Sigmoid colon (tissue), 6 donors: ENCODE measurements at regions not wholly inside any gene's neighbourhood (a gene's known extent, or its start where the extent isn't known, plus 50 kb on each side); places are given as distances from the start of the nearest gene placed in this dataset.

Source experiments
- DNase-seq: peaks from one replicate; pipeline ENCODE4 v3.0.0-alpha.2; 2019
- H3K27ac ChIP-seq, 4 donors: fragments of 200-600 bp; sonication (generic); one replicate each; pipeline ENCODE4 v1.5.1; 2016 to 2019; ENCODE audit warnings: mild to moderate bottlenecking in 1 of 4
- H3K27me3 ChIP-seq, 3 donors: fragments of 200-600 bp; sonication (generic); one replicate each; pipeline ENCODE4 v1.5.1; 2019; ENCODE audit warnings: mild to moderate bottlenecking in 1 of 3
- H3K36me3 ChIP-seq, 4 donors: fragments of 200-600 bp; sonication (generic); one replicate each; pipeline ENCODE4 v1.5.1; 2016 to 2019
- H3K4me1 ChIP-seq, 4 donors: fragments of 200-600 bp; sonication (generic); one replicate each; pipeline ENCODE4 v1.5.1; 2017 to 2019
- H3K4me3 ChIP-seq, 4 donors: fragments of 200-600 bp; sonication (generic); one replicate each; pipeline ENCODE4 v1.5.1; 2017 to 2019; ENCODE audit warnings: mild to moderate bottlenecking in 2 of 4, moderate library complexity in 1 of 4
- H3K9me3 ChIP-seq, 4 donors: fragments of 200-600 bp in 3 of 4; sonication (generic) in 3 of 4; one replicate each; pipeline versions ENCODE4 v1.5.1 to v1.6.1; 2013 to 2019
- EP300 ChIP-seq, 4 donors: sonication (generic); formaldehyde crosslinking; IDR thresholded peaks; one replicate each; pipeline ENCODE4 v1.6.1; 2017; ENCODE audit warnings: antibody characterized with exemption in 4 of 4
- POLR2A ChIP-seq, 2 donors: fragments of 450-650 bp; IDR thresholded peaks; one replicate each; pipeline ENCODE4 v1.6.1; 2016; ENCODE audit warnings: antibody characterized with exemption in 2 of 2, mild to moderate bottlenecking in 2 of 2, moderate library complexity in 2 of 2
- POLR2AphosphoS5 ChIP-seq, 4 donors: sonication (generic); formaldehyde crosslinking; IDR thresholded peaks; one replicate each; pipeline ENCODE4 v1.6.1; 2017; ENCODE audit warnings: antibody characterized with exemption in 4 of 4
- WGBS, 2 donors: extraction: QIAGEN DNeasy Blood & Tissue Kit; methylation state at CpG; one replicate each; pipeline ENCODE4 v1.1.7; 2013; 5-methylcytosine and 5-hydroxymethylcytosine counted together
- intact Hi-C: fragments of 100-400 bp; cut with DNase I; formaldehyde crosslinking; loops from one replicate; pipeline ENCODE4 v1.15.1; 2023
- TF ChIP-seq, protein P1 (sequence below), 4 experiments: fragments of 450-650 bp in 3 of 4; fragments of 200-600 bp in 1 of 4; IDR thresholded peaks; one replicate each; pipeline ENCODE4 v1.5.1; 2016 to 2019; ENCODE audit warnings: antibody characterized with exemption in 4 of 4, mild to moderate bottlenecking in 3 of 4, moderate library complexity in 2 of 4
- donor health status: healthy with polysubstance abuse.
- donor health status: healthy.

DNA sequence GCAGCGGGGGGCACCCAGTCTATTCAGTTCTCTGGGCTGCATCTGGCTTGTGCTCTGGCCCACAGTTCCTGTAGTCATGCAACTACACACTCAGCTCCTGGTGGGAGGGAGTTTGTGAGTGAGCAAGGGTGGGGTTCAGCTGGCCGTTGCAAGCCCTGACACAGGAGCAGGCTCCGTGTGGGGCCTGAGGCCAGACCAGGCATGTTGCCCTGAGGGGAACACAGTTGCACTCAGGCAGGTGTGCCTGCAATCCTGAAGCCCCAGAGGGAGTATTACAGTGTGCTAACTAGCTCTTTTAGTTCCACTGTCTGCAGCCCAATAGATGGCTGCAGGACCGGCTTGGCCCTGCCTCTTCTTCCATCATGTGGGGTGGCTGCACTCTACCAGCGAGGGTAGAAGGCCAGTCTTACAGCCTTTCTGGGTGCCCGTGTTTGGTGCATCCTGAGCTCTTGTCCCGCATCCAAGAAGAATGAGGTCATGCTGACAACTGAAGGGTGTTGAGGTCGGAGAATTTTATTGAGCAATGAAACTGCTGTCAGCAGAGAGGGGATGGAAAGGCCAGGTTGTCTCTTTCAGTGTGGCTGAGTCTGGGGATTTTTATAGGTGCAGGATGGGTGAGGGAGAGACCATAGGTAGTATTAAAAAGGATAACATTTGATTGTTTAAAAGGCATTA lies 49.9 kb upstream of the ELAC2 start:
- Histone ChIP-seq H3K27ac (no peak overlapping the region), H3K27me3 (no peaks in the 10 kb centered on the region), H3K4me1 (no peaks in the 10 kb centered on the region), H3K4me3 (no peak overlapping the region), H3K9me3 (no peaks in the 10 kb centered on the region), H3K36me3 (no peaks in the 10 kb centered on the region)
- TF ChIP-seq EP300 (IDR thresholded peaks at IDR 0.05) (no peak), POLR2A (IDR thresholded peaks at IDR 0.05) (no peak), POLR2AphosphoS5 (IDR thresholded peaks at IDR 0.05) (no peak)
- TF ChIP-seq, protein P1, sequence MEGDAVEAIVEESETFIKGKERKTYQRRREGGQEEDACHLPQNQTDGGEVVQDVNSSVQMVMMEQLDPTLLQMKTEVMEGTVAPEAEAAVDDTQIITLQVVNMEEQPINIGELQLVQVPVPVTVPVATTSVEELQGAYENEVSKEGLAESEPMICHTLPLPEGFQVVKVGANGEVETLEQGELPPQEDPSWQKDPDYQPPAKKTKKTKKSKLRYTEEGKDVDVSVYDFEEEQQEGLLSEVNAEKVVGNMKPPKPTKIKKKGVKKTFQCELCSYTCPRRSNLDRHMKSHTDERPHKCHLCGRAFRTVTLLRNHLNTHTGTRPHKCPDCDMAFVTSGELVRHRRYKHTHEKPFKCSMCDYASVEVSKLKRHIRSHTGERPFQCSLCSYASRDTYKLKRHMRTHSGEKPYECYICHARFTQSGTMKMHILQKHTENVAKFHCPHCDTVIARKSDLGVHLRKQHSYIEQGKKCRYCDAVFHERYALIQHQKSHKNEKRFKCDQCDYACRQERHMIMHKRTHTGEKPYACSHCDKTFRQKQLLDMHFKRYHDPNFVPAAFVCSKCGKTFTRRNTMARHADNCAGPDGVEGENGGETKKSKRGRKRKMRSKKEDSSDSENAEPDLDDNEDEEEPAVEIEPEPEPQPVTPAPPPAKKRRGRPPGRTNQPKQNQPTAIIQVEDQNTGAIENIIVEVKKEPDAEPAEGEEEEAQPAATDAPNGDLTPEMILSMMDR (IDR thresholded peaks at IDR 0.05) = no peak
- intact Hi-C loops = no loop called here
- WGBS, 2 donors = 77 to 80% methylated on average over 8 of the region's 8 CpGs
- DNase-seq = no peak
